ENCODE measurements at regions not wholly inside any gene's neighbourhood (a gene's known extent, or its start where the extent isn't known, plus 50 kb on each side); places are given as distances from the start of the nearest gene placed in this dataset.

DNA sequence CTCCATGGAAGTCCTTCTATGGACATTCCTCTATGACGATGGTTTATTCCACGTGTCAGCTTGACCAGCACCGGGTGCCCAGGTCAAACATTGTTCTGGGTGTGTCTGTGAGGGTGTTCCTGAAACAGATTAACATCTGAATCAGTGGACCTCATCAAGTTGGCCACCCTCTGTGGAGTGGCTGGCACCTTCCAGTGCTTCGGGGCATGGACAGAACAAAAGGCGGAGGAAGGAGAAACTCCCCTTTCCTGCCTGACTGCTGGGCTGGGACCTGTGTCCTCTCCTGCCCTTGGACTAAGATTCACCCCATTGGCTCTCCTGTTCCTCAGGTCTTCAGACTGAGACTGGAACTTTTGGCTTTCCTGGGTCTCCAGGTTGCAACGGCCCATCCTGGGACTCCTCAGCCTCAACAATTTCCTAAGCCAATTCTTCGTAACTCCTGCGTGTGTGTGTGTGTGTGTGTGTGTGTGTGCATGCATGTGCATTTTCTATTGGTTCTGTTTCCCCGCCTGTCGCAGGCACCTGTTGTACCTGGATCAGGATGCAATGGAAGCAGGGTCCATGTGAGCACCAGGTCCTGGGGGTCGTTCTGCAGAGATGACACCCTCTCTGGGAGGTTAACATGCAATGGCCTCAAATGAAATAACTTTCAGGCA is 357.2 kb upstream of the SALL3 start:
- intact Hi-C loops (cut with DNase I) = no loop called here
- peak; percentile 51 for DNase-seq (ENCODE audit: low spot score)

DNA sequence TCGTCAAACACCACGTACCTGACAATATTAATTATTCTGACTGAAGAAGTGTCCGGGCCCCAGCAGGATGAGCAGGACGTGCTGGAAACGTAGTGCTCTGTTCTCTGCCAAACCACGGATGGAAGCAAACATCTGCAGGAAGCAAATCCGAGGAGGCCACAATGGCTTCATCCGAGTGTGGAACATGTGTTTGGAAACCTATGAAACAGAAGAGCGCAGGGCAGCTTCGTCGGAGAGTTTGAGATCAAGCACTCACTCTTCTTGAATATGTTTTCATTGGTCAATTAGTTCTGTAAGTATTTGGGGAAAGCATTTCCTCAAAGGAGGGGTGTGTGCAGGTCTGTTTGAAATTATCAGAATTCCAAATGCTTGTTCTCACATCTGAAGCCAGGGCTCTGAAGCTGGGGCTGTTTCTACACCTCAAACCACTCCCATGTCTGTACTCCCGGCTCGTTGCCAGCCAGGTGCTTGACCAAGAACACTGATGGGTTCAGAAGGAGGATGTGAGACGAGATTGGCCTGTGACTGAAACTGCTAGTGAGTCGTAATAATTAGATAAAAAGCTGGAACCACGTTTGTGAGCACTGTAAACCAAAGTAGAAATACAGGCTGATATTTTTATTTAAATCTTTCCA is 356.6 kb upstream of the SALL3 start:
- intact Hi-C loops (cut with DNase I) = no loop called here
- peak; percentile 17 for DNase-seq (ENCODE audit: low spot score)

DNA sequence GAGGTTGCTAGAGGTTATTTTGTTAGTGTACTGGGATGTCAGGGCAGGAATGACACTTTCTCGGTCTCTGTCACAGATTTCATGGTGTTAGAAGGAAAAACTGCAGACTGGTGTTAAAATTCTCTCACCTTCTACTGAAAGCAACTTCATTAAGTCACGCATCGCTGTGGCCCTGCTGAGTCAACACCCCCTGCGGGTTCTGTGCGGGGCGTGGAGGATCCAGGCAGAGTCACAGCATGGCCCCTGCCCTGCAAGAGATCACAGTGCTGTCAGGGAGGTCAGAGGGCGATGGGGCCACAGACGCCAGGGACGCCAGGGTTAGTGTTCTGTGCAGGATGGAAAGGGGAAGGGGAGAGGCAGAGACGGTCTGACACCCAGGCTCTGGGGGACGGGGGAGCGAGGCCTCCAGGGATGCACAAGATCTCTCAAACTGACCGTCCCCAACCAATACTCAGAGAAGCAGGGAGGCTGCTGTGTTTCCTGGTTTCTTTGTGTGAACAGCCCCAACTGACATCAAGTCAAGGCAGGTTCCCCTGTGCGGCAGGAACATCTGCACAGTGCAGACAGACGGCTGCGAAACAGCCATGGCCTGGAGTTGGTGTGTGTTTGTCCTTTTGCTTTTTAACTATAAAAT is 354.9 kb upstream of the SALL3 start:
- intact Hi-C loops (cut with DNase I) = no loop called here
- peak; percentile 67 for DNase-seq (ENCODE audit: low spot score)

DNA sequence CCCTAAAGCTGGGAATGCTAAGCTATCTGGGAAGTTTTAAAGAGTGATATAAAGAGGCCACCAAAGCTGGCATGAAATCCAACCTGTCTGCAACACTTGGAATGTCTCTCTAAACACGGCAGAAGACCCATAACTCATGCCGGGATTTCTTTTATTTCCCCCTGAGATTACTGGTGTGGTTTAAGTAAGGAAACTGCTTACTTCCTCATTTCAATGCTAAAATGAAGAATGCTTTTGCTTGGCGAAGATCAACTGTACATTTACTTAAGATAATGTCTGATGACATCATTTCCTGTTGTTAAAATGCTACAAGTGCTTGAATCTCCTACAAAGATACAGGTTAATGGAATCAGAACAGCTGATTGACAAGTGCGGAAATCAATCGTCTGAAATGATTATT is 353.8 kb upstream of the SALL3 start:
- no peak for DNase-seq (ENCODE audit: low spot score)

DNA sequence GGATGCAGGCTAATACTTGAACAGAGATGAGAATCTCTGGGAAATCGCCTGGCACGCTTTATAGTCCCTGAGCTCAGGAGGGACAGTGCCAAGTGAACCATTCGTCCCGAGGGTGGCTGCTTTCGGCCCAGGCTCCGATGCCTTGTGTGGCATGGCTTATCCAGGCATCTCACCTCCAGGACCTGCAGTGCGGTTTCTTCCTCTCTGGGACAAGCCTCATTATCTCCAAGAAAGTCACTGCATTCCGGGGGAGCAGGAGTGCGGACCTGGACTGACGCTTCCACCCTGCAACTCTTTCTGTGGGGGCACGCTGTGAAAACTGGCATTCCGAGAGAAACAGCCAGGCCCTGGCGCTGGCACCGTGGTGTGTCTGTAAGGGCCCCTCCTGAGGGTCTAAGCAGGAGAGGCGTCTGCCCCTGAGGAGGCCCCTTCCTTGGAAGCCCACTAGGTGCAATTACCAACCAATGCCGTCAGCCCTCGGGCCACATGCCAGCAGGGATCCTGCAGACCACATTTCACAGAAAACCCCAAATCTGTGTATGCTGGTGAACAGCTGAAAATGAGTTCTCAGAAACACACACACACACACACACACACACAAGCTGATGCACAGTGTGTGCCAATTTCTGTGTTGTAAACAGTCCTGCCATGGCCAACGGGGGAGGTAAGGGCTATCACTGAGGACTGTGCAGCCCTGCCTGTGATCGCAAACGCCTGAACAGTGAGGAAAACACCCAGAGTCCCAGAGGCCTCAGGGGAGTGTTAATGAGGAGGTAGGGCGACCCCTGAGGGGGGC is 351.9 kb upstream of the SALL3 start:
- DNase-seq (ENCODE audit: low spot score) = peak; percentile 47
- intact Hi-C loops (cut with DNase I) = no loop called here

More for the DNA sequence above, 353.8 kb upstream of the SALL3 start:
- intact Hi-C loops (cut with DNase I) = no loop called here

DNA sequence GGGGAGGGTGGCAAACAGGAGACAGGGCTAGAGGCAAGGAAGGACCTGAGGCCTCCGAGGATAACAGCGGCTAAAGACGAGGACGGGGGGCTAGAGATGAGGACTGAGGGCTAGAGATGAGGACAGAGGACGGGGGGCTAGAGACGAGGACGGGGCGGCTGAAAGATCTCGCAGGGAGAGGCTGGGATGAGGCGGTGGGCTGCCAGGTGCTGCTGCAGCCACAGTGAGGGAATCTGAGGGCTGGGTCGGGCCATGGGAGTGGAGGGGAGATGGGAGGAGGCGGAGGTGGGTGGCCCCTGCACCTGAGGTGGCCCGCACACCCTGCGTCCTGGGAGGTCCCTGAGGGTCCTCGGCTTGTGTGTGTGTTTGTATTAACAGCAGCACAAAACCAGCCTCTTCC is 350.2 kb upstream of the SALL3 start:
- peak; percentile 60 for DNase-seq (ENCODE audit: low spot score)

DNA sequence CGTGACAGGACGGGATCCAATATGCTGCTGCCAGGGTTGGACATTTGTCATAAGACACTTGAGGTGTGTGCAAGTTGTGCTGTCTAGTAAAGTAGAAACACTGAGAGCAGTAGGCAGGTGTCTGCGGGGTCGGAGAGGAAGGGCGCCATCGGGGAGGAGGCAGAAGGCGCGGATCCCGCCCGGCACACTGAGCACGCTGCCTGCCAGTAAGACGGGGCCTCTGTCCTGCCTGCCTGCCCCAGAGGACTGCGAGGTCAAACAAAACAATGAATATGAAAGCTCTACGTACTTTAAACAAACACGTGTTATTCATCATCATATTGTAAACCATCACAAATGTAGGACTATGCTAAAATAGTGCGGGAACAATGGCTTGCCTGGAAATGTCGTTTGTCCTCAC is 349.3 kb upstream of the SALL3 start:
- peak; percentile 68 for DNase-seq (ENCODE audit: low spot score)
- intact Hi-C loops (cut with DNase I) = no loop called here

More for the DNA sequence above, 350.2 kb upstream of the SALL3 start:
- intact Hi-C loops (cut with DNase I) = no loop called here

DNA sequence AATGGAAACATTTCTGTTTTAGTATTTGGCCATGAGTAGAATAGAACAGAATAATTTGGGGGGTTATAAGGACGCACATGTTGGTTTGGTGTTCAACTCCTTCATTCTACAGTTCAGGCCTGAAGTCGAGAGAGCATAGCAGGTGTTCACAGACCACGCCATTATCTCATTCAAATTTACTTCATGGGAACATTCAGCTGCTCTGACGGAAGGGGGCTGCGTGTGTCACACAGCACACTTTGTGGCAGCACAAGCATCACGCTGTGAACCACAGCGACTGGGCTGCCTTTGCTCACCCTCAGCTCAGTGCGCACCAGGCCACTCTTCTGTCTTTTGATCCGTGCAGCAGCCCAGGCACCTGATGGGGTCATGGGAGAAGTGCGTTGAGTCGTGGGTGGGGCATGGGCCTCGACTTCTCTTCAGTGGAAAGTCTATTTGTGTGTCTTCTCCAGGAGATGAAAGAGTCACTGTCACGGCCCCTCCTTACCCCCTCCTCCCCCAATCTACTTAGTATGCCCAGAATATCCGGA is 348.6 kb upstream of the SALL3 start:
- peak; percentile 56 for DNase-seq (ENCODE audit: low spot score)
- intact Hi-C loops (cut with DNase I) = no loop called here

DNA sequence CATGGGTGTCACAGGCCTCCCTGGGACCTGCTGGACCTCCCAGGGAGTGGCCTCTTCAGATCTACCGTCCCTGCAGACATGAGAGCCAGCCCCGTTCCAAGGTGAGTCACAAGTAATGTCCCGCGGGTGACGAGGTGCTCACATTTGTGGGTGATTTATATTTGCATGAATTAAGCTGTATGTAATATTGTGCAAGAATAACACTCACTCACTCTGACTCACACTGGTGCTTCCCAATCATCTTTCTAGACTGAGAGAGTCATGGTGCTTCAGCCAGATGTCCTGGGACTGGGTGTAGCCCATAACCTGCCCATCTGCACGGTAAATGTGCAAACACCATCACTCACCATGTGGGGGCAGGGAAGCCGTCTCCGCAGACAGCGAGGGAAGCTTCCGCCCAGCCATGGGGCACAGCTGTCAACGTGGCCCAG is 347.5 kb upstream of the SALL3 start:
- DNase-seq (ENCODE audit: low spot score) = peak; percentile 41
- intact Hi-C loops (cut with DNase I) = no loop called here

DNA sequence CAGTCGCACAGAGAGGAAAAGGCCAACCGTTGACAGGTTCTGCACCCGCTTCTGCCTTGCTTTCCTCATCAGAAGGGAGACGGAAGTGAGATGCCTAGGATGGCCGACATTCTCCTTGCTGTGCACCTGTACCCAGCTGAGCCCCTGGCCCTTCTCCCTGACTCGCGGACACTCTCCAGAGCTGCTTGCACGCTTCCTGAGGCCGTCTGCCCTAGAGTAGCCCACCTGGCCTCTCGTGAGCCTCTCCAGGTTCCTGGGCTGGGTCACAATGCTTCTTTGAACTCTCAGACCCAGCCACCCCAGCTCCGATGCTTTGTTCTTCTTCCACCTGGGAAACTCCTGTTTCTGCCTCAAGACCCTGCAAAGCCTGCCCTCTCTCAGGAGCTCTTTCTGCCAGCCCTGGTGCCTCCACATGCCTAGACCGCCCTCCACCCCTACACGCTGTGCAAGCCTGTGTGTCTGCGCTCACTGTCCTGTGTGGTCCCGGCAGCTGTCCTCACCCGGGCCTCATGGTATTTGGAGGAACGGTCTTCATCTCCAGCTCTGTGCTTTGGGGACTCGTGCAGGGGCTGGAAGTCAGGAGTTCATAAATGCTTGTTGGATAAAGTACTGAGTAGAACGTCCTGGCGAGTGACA is 345.4 kb upstream of the SALL3 start:
- peak; percentile 68 for DNase-seq (ENCODE audit: low spot score)
- intact Hi-C loops (cut with DNase I) = no loop called here

DNA sequence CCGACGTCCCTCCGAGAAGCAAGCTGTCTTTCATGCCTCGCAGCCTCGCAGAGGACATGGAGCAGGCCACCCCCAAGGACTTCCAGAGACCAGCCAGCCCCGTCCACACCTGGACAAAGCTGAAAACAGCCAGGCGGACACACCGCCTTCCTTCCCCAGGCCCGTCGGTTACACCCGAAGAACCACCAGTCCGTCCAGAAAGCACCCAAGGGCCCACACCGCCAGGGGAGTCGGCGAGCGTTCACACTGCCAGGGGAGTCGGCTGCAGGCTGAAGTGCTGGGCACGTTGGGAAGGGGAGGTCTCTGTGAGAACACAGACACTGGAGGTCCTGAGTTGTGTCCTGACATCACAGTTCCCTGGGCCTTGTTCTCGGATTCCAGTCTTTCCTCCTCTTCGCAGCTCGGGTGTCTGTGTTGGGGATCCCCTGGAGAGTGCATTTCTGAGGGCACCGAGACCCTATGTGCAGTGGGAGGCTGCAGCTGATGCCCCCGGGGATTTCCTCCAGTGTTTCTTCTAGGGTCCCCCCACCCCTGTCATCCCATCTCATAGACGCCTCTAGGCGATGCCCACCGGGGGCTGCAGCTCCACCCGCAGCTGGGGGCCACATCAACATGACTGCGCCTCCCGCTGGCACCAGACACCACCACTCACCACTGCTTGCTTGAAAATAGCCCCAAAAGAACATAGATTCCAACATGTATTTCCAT is 344.4 kb upstream of the SALL3 start:
- peak; percentile 62 for DNase-seq (ENCODE audit: low spot score)
- intact Hi-C loops (cut with DNase I) = no loop called here

DNA sequence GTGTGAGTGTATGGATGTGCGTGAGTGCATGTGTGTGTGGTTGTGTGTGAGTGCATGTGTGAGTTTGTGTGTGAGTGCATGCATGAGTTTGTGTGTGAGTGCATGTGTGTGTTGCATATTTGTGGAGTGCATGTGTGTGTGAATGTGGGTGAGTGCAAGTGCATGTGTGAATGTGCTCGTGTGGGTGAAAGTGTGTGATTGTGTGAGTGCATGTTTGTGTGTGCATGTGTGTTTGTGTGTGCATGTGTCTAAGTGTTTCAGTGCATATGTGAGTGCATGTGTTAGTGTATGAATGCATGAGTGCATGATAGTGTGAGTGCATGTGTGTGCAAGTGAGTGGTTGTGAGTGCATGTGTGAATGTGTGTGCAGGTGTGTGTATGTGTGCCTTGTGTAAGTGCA is 343.4 kb upstream of the SALL3 start:
- DNase-seq (ENCODE audit: low spot score) = peak; percentile 55
- intact Hi-C loops (cut with DNase I) = no loop called here

DNA sequence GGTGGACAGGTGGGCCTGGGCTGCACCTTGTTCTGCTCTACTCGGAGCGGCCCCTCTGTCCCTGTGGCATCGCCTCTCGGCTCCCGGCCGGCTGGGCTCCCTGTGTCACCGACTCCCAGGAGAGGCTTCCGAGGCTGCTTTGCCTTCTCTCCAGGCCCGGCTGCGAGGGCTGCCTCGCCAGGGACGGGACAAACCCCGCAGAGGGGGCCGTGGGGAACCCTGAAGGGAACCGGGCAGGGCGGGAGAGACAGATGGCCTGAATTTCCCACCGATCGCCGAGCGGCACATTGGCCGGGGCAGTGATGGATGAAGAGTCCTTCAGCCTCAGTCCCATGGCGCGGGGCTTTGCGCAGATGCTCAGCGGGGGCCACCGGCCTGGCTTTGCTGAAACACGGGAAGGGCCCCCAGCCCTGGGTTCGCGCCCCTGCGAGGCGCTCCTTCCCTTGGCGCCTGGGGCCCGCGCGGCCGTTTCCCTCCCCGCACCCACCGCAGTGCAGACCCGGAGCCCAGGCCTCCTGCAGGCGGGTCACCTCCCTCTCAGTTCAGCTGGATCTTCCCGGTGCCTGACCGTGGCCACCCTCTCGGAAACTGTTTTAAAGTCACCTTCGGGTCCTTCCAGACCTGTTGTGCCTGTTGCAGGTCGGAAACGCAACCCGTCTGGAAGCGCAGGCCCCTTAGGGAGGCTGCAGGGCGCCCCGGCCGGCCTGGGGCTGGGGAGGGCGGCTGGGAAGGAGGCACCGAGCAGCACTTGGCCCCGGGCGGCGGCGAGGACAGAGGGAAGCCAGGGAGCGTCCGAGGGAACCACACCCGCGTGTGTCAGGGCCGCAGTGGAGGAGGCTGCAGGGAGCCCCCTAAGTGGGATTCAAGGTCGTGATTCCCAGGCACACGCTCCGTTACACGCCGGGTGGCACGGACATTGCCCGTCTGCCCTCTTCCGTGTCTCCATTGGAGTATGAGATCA is 341.9 kb upstream of the SALL3 start:
- DNase-seq (ENCODE audit: low spot score) = peak; percentile 62
- intact Hi-C loops (cut with DNase I) = no loop called here

DNA sequence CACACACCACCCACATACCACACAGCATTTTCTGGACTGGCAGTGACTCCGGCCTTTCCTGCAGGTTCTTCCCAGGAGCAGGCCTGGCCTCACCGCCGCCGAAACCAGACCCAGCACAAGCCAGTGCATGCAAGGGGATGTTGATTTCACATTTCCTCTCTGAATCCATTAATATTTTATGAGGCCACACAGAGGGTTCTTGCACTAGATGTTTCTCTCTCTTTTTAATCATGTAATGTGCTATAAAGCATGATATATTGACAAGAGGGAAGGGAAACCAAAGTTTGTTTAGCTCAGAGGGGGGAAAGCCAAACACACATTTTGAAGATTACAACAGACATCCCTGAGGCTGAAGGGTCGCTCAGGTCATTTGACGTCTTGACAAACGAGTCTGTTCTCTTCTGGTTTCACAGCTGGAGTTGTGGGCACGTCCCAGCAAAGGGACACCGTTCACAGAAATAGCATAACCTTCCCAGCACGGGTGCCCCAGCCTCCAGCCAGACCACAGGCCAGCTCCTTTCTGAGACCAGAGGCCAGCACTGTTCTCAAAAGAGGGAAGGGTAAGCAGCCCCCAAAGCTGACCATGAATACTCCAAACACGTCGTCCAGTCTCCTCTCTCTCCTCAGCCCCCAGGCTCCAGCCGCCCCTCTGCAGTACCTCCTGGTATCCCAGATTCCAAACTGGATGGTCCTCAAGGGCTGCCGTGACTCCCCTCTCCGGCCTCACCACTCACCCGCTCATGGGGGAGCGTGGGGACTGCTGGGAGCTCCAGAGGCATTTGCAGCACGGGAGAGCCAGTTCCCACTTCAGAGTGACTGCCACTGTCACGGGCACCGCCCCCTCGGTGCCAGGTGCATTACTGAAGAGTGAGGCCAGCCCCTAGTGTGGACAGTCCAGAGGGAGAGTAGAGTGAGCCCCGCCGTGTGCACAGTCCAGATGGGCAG is 340.3 kb upstream of the SALL3 start:
- DNase-seq (ENCODE audit: low spot score) = peak; percentile 50
- intact Hi-C loops (cut with DNase I) = no loop called here

DNA sequence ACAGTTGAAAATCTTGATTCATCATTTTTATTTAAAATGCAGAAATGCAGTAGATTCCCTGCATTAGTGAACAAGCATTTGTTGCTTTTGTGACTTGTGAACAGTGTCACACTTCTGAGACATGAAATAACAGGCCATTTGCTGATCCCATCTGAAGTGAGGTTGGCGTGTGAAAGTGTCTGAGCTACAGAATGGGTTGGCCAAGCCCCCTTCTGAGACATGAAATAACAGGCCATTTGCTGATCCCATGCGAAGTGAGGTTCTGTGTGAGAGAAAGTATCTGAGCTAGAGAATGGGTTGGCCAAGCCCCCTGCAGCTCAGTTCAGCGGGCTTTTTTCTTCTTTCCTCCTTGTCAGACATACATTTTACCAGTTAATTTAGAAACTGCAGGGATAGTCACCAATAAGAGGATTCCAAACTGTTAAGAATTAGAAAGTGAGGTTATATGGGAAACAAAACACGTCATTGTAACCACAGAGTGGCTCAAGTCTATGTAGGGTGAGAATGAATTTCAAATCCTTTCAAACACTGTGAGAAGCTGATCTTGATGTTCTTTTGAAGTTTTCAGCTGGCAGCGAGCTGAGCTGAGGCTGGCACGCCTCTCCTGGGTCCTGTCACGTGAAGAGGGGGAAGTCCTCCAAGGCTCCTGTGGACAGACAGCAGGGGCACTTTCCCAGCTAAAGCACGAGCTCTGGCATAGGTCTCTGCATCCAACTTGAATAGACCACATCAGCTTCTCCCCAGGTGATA is 339.2 kb upstream of the SALL3 start:
- intact Hi-C loops (cut with DNase I) = no loop called here

DNA sequence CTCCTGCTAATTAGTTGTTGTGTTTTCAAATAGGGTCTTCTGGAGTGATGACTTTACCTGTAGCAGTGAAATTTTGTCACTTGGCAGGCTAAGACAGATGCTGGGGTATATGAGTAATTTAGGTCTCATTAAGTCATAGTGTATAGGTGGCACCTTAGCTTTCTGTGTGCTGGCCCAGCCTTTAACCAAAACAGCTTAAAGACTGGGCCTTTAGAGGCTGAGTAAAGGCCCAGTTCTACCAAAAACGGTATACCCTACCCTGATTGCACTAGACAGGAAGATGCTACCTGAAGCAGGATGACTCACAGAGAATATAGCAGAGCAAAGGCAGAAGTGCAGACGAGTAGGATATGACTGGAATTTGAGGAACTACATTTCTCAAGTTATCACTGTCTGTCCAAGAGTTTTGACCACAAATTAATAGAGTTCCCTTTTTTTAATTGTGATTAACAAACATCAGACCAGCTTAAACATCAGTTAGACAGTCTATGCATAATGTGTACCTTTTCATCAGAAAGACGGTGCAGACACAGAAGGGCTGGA is 337.9 kb upstream of the SALL3 start:
- intact Hi-C loops (cut with DNase I) = no loop called here
- DNase-seq (ENCODE audit: low spot score) = no peak

More for the DNA sequence above, 339.2 kb upstream of the SALL3 start:
- DNase-seq (ENCODE audit: low spot score) = no peak
